H54 (cell line): ENCODE measurements at regions not wholly inside any gene's neighbourhood (a gene's known extent, or its start where the extent isn't known, plus 50 kb on each side); places are given as distances from the start of the nearest gene placed in this dataset.

Source experiments
- DNase-seq: peaks from one replicate; pipeline ENCODE4 v3.0.0; 2011; ENCODE audit warnings: low spot score, mixed read lengths; ENCODE audit not compliant: insufficient read length
- FAIRE-seq: peaks from 3 replicates; lab custom pipeline; 2011; peaks lifted over from hg19 to GRCh38; lab: Jason Lieb, UNC
- POLR2A ChIP-seq: IDR thresholded peaks from 2 replicates; pipeline ENCODE4 v1.6.1; 2011; ENCODE audit warnings: low read depth, mild to moderate bottlenecking, low read length

DNA sequence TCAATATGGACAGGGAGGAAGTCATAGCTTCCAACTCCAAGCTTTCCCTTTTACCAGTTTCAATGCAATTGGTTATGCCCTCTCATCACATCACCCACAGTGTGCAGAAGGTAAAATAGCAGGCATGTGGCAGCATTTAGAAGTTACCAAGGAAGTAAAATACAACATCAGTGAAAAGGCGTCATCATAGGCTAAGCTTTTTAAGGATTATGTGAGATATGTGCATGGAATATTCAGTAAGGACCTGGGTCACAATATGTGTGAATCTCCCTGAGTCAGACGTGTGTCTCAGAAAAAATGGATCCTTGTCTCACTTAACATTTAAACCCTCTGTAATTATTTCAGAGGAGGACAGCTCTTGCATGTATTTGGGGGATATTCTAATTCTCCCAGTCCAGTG is 522.8 kb upstream of the POM121L12 start:
- no peak for DNase-seq
- no peak for FAIRE-seq
- no peak for TF ChIP-seq POLR2A

DNA sequence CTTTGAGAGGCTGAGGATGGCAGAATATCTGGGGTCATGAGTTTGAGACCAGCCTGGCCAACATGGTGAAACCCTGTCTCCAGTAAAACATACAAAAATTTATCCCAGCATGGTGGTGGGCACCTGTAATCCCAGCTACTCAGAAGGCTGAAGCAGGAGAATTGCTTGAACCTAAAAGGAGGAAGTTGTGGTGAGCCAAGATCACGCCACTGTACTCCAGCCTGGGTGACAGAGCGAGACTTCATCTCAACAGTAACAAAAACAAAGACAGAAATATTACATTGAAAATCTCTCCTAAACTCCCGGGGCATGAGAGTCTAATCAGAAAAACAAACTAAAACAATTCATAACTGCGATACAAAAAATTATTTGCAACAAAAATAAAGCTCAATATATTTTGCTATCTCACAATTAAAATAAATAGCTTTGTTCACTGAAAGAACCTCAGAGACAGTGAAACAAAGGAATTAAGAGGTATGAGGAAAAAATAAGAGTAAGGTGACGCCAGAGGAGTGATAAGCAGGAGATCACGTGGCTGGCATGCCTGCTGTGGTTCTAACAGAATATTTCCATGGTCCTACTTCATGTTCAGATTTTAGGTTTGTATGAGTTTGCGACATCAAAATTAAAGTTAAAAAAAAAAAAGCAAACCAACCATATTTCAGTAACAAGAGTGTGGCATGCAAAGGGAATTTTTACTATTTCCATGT is 527.7 kb upstream of the POM121L12 start:
- no peak for DNase-seq
- TF ChIP-seq POLR2A: no peak
- FAIRE-seq: no peak

DNA sequence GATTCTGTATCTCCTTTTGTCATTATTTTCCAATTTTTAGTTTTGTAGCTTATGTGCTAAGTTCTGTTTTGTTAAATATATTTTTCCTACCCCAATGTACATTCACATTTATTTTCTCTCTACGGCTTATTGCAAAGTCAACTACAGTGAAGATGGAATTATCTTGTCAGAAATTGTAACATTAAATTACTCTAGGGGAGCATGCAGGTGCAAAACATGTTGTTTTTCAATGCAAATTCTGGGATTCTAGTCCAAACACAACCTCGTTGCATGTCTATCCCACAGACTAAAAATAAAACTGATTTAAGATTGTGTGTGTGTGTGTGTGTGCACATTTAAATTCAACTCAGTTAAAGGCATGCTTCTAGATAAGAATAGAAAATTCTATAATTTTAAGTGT is 529.1 kb upstream of the POM121L12 start:
- no peak for DNase-seq
- TF ChIP-seq POLR2A: no peak
- peak; percentile 11 for FAIRE-seq

DNA sequence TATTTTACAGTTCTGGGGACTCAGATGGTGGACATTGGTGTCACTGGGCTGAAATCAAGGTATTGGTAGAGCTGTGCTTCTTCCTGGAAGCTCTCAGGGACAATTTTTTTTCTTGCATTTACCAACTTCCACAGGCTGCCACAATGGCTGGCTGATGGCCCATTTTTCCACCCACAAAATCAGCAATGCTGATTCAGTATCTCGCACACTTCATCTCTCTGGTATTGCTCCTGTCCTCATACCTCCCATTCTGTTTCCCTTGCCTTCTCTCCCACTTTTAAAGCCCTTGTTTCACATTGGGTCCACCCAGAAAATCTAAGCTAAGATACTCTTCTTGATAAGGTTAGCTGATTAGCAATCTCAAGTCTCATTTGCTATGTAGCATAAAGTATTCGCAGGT is 530.9 kb upstream of the POM121L12 start:
- DNase-seq: no peak
- FAIRE-seq: peak; percentile 36
- no peak for TF ChIP-seq POLR2A

DNA sequence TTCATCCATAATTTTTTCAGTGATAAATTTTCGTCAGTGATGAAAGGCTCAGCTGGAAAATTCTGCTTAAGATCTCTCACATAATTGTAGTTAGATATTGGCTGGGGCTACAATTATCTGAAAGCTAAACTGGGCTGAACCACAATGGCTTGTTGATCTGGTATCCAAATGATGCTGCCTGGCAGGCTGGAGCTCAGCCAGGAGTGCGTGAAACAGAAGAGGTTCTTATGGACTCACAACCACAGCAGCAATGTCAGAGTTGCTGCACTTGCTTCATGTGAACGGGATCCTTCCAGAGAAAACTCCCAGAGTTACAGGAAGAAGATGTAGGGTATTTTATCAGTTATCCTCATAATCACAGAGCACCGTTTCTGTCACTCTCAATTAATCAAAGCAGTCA is 533.2 kb upstream of the POM121L12 start:
- DNase-seq (no peak), FAIRE-seq (no peak)
- no peak for TF ChIP-seq POLR2A

DNA sequence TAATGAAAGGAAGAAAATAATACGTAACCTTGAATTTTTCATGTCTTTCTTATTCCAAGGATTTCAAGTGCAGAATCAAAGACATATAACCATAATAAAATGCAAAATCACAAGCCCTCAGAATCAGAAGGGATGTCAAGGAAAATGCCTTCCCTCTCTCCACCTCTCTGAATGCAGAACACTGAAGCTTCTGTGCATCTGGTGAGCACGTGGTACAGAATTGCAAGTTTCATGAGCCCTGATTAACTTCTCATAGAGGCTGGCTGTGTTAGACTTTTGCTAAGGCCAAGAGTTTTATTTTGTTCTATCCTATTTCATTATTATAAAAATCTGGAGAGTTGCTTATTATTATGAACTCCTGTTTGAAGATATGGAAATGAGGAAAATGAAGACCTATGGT is 533.7 kb upstream of the POM121L12 start:
- TF ChIP-seq POLR2A: no peak
- FAIRE-seq: no peak
- no peak for DNase-seq

DNA sequence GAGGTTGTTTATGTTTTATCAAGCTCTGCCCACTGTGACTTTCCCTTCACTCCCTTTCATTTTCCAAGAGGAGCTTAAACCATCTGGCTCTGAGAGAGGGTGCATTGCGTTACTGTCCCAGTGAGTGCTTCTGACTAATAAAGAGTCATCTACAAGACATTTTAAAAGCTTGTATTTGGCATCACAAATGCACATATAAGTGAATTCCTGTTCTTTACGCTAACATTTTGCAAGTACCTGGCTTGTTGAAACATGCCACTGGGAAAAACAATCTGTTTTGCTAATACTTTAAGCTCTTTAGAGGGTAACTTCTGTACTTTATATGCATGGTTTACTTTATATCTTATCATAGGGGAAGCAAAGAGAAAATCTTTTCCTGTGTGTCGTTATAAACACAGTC is 534.6 kb upstream of the POM121L12 start:
- DNase-seq (no peak), FAIRE-seq (peak; percentile 58)
- TF ChIP-seq POLR2A: no peak

DNA sequence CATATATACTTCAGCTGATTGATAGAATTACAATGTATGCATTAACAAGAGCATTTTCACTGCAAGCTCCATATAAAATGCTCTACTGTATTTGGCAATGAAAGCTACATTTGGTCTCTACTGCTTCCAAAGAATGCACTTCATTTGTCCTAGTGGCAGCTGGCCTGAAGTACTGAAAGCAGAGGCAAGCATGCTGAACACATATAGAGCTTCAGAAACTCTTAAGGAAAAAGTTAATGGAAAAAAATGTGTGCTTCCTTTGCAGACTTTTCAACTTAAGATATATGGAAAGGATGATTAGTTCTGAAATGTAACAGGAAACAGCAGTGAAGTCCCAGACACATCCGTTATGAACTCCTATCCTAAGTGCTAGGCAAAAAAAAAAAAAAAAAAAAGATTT is 537.1 kb upstream of the POM121L12 start:
- no peak for DNase-seq

DNA sequence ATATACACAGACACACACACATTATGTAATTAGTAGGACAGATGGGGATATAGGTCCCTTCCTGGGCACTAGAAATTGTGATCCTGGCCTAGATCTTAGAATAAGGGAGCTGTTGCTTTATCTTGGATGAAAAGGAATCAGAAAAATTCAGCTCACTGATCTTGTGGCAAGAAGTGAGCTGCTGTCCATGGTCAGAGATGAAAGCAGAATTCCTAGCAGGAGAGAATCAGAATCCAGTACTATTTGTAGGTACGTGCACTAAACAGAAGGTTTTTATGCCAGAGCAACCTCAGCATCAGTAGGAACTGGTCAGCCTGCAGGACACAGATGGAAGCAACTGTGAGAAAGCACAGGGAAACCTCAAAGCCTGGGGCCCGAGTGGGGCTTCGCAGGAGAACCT is 549.2 kb upstream of the POM121L12 start:
- TF ChIP-seq POLR2A: no peak
- DNase-seq (no peak), FAIRE-seq (no peak)

More for the DNA sequence above, 537.1 kb upstream of the POM121L12 start:
- TF ChIP-seq POLR2A: no peak
- FAIRE-seq: no peak

DNA sequence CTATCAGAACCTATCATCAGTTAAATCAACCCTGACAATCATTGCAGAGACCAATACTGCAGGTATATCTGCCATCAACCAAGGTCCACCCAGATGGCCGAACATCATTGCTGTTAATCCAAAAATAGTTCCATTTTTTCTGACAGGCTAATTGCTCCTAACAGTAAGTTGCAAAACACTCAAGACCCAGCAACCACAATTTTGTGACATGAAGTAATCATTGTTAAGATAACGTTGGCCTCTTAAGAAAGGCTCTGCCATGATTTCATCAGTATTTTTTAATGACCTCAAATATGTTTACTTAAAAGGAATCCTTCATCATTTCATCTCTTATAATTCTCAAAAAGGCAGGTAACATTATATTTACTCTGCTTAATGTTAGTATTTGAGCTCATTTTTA is 553.4 kb upstream of the POM121L12 start:
- DNase-seq (no peak), FAIRE-seq (no peak)
- no peak for TF ChIP-seq POLR2A

DNA sequence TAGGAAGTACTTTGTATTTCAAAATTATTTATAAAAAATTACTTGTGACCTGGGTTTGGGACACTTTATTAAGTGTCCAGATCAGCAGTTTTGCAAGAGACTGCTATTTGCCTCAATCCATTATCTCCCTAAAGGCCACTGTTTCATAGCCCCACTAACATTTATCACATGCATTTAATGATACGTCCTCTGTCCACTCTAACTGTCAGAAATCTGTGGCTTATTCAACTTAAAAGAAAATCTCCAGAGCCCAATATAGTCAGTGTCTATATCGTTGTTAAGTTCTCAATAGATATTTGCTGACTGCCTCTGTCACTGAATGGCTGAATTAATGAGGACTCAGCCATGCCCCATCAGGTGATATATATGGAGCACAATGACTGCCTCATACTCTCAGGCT is 553.9 kb upstream of the POM121L12 start:
- TF ChIP-seq POLR2A: no peak
- DNase-seq: no peak
- no peak for FAIRE-seq

DNA sequence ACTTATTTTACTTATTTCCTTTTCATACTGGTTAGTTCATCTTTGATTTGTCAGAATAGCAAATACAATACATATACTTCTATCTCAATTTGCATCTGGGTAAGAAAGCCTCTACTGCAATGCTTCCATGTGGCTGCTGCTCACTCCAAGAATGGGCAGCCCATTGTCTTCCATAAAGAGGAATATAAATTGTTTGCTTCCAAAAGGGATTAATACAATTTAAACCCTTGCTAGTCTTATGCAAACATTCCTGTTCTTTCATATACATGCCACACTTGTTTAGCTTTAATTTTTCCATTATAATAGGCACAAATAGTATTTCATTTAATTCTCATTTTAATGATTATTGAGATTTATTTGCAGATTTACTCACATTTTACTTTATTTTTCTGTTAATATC is 555.4 kb upstream of the POM121L12 start:
- TF ChIP-seq POLR2A: no peak
- FAIRE-seq (no peak), DNase-seq (no peak)

DNA sequence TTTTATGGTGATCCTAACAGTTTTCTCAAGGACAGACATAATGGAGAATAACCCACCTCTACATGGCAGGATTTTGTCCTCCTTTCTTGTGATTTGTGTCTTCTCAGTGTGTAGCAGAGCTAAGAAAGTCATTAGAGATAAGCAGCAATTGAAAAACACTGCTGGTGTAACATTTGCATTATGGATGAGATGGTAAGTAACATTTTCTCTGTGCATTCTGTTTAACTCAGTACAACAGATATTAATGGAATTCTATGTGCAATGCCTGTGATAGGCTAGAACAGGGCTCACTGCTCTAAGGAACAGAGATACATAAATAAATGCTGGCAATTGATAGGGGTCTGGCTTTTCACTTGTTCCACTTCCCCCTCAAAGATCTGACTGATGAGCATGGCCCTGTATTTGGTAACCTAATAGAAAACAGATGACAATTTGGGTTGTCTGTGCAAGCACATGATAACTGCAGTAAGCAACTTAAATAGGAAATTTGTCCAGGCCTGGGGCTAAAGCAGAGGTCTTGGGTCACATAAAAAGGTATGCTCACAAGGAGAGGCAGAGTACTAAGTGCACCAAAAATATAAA is 560.3 kb upstream of the POM121L12 start:
- FAIRE-seq (peak; percentile 71), DNase-seq (no peak)
- no peak for TF ChIP-seq POLR2A

DNA sequence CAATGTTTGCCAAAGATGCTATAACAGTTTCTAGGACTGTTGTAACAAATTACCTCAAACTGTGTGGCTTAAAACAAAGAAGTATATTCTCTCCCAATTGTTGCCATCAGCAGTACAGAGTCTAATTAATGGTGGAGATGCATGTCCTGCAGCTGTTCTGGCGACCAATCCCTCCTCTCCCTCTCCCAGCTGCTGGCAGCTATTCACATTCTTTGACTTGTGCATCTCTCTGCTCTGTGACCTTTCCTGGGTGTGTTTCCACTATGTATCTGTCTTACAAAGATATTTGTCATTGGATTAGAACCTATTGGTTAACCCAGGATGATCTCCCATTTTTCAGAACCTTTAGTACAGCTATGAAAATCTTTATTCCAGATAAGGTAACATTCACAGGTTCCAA is 561.7 kb upstream of the POM121L12 start:
- no peak for TF ChIP-seq POLR2A
- FAIRE-seq: no peak

DNA sequence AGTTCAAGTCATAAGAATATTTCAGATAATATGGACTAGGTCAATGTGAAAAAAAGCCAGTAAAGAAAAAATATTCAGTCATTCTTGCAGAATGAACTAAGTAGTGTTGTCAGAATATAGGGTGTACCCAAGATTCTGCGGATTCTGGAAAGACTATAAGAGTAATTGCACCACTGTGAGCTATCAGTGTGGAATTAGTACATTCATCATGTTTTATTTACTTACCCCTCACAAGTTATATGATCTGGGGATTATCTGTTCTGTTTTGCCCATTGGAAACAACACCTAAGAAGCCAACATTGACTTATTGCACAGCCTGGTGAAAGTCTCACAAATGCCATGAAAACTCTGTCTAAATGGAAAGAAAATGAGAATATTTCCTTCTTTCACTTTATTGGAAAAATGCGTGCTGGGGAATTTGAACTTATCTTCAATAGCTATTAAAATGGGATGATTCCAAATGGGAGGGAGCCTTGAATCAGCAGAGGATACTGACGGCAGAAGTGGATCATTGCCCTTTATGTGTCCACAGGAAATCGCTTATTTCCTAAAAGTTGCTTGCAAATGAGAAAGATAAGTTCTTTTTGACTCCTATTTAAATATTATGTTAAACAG is 563.3 kb upstream of the POM121L12 start:
- FAIRE-seq: no peak
- no peak for DNase-seq
- no peak for TF ChIP-seq POLR2A

More for the DNA sequence above, 561.7 kb upstream of the POM121L12 start:
- no peak for DNase-seq
